ENCODE measurements at regions not wholly inside any gene's neighbourhood (a gene's known extent, or its start where the extent isn't known, plus 50 kb on each side); places are given as distances from the start of the nearest gene placed in this dataset.
"Not testable (repeated sequence)": the region's sequence is repeated elsewhere in the genome, so short reads cannot be mapped to it uniquely, and the experiment has no call there.

DNA sequence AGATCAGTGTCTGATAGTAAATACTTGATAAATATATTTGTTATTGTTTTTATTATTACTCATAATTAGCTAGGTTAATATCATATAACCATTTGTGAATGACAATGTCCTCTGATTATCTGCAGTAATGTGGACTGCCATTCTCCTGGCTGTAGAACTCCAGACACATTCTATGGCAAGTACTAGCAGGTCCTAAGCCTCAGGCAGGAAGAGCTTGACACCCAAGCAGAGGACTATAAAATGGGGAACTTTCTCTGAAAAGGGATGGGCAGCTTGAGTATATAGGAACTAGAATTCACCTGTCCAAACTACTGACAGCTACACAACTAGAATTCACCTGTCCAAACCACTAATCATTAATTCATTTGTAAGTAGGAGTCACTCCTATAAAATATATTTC is 649.4 kb downstream of the CPS1 start:
- TF ChIP-seq, protein P1, sequence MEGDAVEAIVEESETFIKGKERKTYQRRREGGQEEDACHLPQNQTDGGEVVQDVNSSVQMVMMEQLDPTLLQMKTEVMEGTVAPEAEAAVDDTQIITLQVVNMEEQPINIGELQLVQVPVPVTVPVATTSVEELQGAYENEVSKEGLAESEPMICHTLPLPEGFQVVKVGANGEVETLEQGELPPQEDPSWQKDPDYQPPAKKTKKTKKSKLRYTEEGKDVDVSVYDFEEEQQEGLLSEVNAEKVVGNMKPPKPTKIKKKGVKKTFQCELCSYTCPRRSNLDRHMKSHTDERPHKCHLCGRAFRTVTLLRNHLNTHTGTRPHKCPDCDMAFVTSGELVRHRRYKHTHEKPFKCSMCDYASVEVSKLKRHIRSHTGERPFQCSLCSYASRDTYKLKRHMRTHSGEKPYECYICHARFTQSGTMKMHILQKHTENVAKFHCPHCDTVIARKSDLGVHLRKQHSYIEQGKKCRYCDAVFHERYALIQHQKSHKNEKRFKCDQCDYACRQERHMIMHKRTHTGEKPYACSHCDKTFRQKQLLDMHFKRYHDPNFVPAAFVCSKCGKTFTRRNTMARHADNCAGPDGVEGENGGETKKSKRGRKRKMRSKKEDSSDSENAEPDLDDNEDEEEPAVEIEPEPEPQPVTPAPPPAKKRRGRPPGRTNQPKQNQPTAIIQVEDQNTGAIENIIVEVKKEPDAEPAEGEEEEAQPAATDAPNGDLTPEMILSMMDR (IDR thresholded peaks at IDR 0.05; ENCODE audit: low read length, missing control alignments) = no peak
- DNase-seq (ENCODE audit: low read depth) = no peak
- no peak overlapping the region for H3K4me3 ChIP-seq (replicated peaks; ENCODE audit: low read depth, low read length)

DNA sequence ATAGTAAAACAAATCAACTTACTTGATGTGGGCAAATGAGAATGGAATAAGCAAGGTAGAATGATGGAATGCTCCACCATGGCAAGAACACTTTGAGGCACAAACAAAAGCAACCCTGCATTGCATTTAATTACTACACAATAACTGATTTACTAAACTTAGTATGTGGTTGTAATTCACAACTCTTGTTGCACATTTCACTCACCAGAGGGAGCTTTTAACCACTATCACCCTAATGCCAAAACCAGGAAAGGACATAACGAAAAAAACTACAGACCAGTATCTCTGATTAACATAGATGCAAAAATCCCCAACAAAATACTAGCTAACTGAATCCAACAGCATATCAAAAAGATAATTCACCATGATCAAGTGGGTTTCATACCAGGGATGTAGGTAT is 659.8 kb downstream of the CPS1 start:
- DNase-seq (ENCODE audit: low read depth) = peak; percentile 32
- no peak overlapping the region for H3K4me3 ChIP-seq (replicated peaks; ENCODE audit: low read depth, low read length)
- TF ChIP-seq, protein P1 (IDR thresholded peaks at IDR 0.05; ENCODE audit: low read length, missing control alignments) = peak; percentile 33

DNA sequence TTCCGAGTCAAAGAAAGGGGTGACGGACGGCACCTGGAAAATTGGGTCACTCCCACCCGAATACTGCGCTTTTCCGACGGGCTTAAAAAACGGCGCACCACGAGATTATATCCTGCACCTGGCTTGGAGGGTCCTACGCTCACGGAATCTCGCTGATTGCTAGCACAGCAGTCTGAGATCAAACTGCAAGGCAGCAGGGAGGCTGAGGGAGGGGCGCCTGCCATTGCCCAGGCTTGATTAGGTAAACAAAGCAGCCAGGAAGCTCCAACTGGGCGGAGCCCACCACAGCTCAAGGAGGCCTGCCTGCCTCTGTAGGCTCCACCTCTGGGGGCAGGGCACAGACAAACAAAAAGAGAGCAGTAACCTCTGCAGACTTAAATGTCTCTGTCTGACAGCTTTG is 663.1 kb downstream of the CPS1 start:
- DNase-seq (ENCODE audit: low read depth); H3K4me3 ChIP-seq (replicated peaks; ENCODE audit: low read depth, low read length): not testable (repeated sequence)

DNA sequence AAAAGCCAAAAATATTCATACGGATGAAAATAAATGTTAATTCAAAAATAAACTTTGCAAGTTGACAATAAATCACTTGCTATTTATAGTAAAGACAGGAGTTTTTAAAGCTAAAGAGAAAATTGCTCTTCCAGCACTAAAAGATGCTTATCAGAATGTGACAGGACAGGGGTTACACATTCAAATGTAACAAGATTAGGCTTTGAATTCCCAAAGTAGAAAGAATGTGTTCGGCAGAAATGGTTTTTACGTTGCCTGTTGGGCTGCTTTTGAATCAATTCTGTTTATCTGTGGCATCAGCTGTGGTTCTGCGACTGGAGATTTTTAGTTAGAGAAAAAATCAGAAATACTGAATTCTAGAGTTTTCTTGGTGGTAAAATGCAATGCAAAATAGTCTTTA is 669.4 kb downstream of the CPS1 start:
- DNase-seq (ENCODE audit: low read depth) = no peak
- TF ChIP-seq, protein P1 (IDR thresholded peaks at IDR 0.05; ENCODE audit: low read length, missing control alignments) = no peak
- no peak overlapping the region for H3K4me3 ChIP-seq (replicated peaks; ENCODE audit: low read depth, low read length)

DNA sequence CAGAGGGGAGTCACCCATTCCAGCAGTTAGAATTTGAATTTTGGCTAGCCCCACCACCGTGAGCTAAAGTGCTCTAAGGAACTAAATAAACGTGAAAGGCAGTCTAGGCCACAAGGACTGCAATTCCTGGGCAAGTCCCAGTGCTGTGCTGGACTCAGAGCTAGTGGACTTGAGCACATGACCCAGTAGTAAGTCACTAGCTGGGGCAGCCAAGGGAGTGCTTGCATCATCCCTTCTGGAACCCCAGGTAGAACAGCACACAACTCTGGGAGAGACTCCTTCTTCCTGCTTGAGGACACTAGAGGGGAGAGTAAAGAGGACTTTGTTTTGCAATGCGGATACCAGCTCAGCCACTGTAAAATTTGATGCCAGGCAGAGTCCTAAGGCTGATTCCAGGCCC is 672.2 kb downstream of the CPS1 start:
- TF ChIP-seq, protein P1 (IDR thresholded peaks at IDR 0.05; ENCODE audit: low read length, missing control alignments) = no peak
- DNase-seq (ENCODE audit: low read depth) = no peak
- H3K4me3 ChIP-seq (replicated peaks; ENCODE audit: low read depth, low read length) = no peak overlapping the region

DNA sequence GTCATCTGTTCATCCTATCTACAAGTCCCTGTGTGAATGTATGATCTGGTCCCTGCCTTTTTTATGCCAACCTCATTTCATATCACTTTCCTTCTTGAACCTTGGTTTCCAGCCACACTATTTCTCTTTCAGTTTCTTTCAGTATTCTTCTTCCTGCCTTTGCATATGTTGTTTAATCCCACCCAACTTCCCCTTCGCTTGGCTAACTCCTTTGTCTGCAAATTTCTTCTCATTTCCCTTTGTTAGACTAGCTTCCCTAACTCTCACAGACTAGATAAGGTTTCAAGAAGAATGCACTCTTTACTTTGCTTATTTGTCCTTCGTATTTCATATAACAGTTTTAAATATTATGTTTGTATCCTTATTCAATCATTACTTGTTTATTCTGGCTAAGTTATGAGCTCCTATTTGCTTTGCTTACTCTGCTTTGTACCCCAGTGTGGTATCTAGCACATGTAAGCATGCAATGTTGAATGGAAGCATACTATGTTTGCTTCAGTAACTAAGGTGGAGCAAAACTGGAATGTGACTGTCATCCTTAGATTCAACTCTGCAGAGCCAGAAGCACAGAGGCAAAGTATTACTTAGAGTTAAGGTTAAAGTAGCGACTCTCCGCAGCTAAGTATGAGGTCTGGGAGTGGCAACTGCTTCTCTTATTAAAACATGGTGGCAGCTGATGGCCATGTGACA is 681.3 kb downstream of the CPS1 start:
- H3K4me3 ChIP-seq (replicated peaks; ENCODE audit: low read depth, low read length) = no peak overlapping the region
- TF ChIP-seq, protein P1 (IDR thresholded peaks at IDR 0.05; ENCODE audit: low read length, missing control alignments) = no peak
- no peak for DNase-seq (ENCODE audit: low read depth)

DNA sequence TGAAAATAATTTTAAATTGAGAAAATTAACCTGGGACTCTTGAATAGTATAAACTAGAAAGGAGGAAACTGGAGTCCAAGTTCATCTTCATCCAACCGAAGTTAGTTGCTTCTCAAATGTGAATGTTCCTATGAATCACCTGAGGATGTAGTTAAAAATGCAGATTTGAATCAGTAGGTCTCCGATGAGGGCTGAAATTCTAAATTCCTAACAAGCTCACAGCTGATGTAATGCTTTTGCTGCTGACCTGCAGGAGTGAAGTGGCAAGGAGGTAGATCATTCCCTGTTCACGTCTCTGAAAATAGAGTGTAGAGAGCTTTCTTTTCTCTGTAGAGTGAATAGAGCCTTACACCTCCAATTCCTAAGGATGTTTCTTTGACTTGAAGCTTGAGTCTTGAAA is 685.5 kb downstream of the CPS1 start:
- no peak for DNase-seq (ENCODE audit: low read depth)
- no peak overlapping the region for H3K4me3 ChIP-seq (replicated peaks; ENCODE audit: low read depth, low read length)
- TF ChIP-seq, protein P1 (IDR thresholded peaks at IDR 0.05; ENCODE audit: low read length, missing control alignments) = no peak

Data from fibroblast of pulmonary artery (primary cell).